B cell (primary cell): ENCODE measurements at regions not wholly inside any gene's neighbourhood (a gene's known extent, or its start where the extent isn't known, plus 50 kb on each side); places are given as distances from the start of the nearest gene placed in this dataset.

Source experiments
- ATAC-seq: fragments of 200-7000 bp; cut with Tn5 transposase; one replicate; pipeline ENCODE4 v1.10.0; 2021; ENCODE audit warnings: low read depth, mild to moderate bottlenecking, moderate number of reproducible peaks, moderate library complexity
- CTCF ChIA-PET: fragments of 350-600 bp; sonication (Branson Sonifier 250); formaldehyde crosslinking; loops from one replicate; lab custom pipeline; 2021; ENCODE audit warnings: antibody characterized with exemption, inconsistent platforms; lab: Charles Lee
- POLR2A ChIA-PET: fragments of 350-600 bp; sonication (Branson Sonifier 250); formaldehyde crosslinking; loops from one replicate; lab custom pipeline; 2021; ENCODE audit warnings: antibody characterized with exemption; lab: Charles Lee
- DNase-seq: peaks from one replicate; pipeline ENCODE4 v3.0.0; 2013
- H2AFZ ChIP-seq: 2 replicates; pipeline ENCODE4 v1.6.1; 2012; ENCODE audit warnings: mild to moderate bottlenecking, low read depth, low read length; ENCODE audit not compliant: insufficient read depth, poor library complexity, severe bottlenecking
- H3K27ac ChIP-seq, 2 donors: 1 replicate in 1 of 2; 2 replicates in 1 of 2; pipeline ENCODE4 v1.5.1; 2012 to 2013; ENCODE audit warnings: low read length in 2 of 2, mild to moderate bottlenecking in 2 of 2, moderate library complexity in 1 of 2
- H3K27me3 ChIP-seq, 4 experiments: fragments of 200-600 bp in 1 of 4; sonication (generic) in 1 of 4; replicated peaks in 1 of 4; 1 replicate in 2 of 4; 2 replicates in 2 of 4; pipeline versions ENCODE4 v1.6.1 to v1.7.0; 2013 to 2016; ENCODE audit warnings: low read length in 3 of 4, mild to moderate bottlenecking in 2 of 4, mixed read lengths in 1 of 4, moderate library complexity in 1 of 4; ENCODE audit not compliant: insufficient read depth in 4 of 4, control insufficient read depth in 3 of 4; ENCODE audit errors: control extremely low read depth in 1 of 4
- H3K36me3 ChIP-seq, 2 experiments: replicated peaks in 1 of 2; 1 replicate in 1 of 2; 2 replicates in 1 of 2; pipeline versions ENCODE4 v1.6.1 to v1.7.1; 2013; ENCODE audit warnings: low read length in 1 of 2; ENCODE audit not compliant: insufficient read depth in 2 of 2, control insufficient read depth in 1 of 2; ENCODE audit errors: control extremely low read depth in 1 of 2, extremely low read depth in 1 of 2
- H3K4me1 ChIP-seq, 2 donors: fragments of 200-600 bp in 1 of 2; sonication (generic) in 1 of 2; 1 replicate in 1 of 2; 2 replicates in 1 of 2; pipeline versions ENCODE4 v1.5.1 to v1.6.1; 2013 to 2017; ENCODE audit warnings: low read length in 2 of 2; ENCODE audit not compliant: control insufficient read depth in 2 of 2, insufficient read depth in 2 of 2
- H3K4me2 ChIP-seq: replicated peaks from 2 replicates; pipeline ENCODE3; 2012; ENCODE audit warnings: mild to moderate bottlenecking, low read depth, low read length; ENCODE audit not compliant: poor library complexity, severe bottlenecking
- H3K4me3 ChIP-seq, 5 experiments: fragments of 200-600 bp in 1 of 5; sonication (generic) in 1 of 5; 1 replicate in 3 of 5; 2 replicates in 2 of 5; pipeline versions ENCODE4 v1.5.1 to v1.7.0; 2011 to 2016; ENCODE audit warnings: low read length in 4 of 5, mild to moderate bottlenecking in 4 of 5, low read depth in 2 of 5, control low read depth in 1 of 5, moderate library complexity in 1 of 5; ENCODE audit not compliant: insufficient read depth in 1 of 5; ENCODE audit errors: control extremely low read depth in 1 of 5, extremely low read depth in 1 of 5
- H3K79me2 ChIP-seq: fragments of 200-600 bp; sonication (generic); one replicate; pipeline ENCODE4 v1.6.0; 2016; ENCODE audit warnings: low read length; ENCODE audit not compliant: control insufficient read depth, insufficient read depth
- H3K9ac ChIP-seq: fragments of 200-600 bp; sonication (generic); 2 replicates; pipeline ENCODE4 v1.6.1; 2017; ENCODE audit warnings: mild to moderate bottlenecking, low read length, moderate library complexity
- H3K9me3 ChIP-seq, 3 donors: one replicate each; pipeline versions ENCODE4 v1.6.1 to v1.7.1; 2013; ENCODE audit warnings: low read length in 2 of 3; ENCODE audit not compliant: control insufficient read depth in 2 of 3, insufficient read depth in 1 of 3; ENCODE audit errors: control extremely low read depth in 1 of 3
- H4K20me1 ChIP-seq: 2 replicates; pipeline ENCODE4 v1.6.0; 2012; ENCODE audit warnings: mild to moderate bottlenecking, low read length; ENCODE audit not compliant: insufficient read depth, control insufficient read depth, poor library complexity, severe bottlenecking
- H3K27ac Mint-ChIP-seq: one replicate; pipeline ENCODE4 v1.8.0; 2021; ENCODE audit warnings: mixed read lengths
- H3K27me3 Mint-ChIP-seq: one replicate; pipeline ENCODE4 v1.8.0; 2021; ENCODE audit warnings: mixed read lengths
- H3K4me1 Mint-ChIP-seq: one replicate; pipeline ENCODE4 v1.8.0; 2021; ENCODE audit warnings: mixed read lengths
- H3K4me3 Mint-ChIP-seq: one replicate; pipeline ENCODE4 v1.8.0; 2021; ENCODE audit warnings: mixed read lengths
- H3K9me3 Mint-ChIP-seq: one replicate; pipeline ENCODE4 v1.8.0; 2022; ENCODE audit warnings: mixed read lengths; ENCODE audit not compliant: insufficient read depth
- EZH2 ChIP-seq: IDR thresholded peaks from 2 replicates; pipeline ENCODE4 v1.6.1; 2012; ENCODE audit warnings: borderline replicate concordance, low read depth, mild to moderate bottlenecking, moderate library complexity, low read length; ENCODE audit not compliant: insufficient read depth, poor library complexity, severe bottlenecking
- WGBS: methylation state at CpG from one replicate; pipeline ENCODE4 v1.1.5; 2013; ENCODE audit warnings: missing lambda C conversion rate; ENCODE audit not compliant: insufficient coverage; 5-methylcytosine and 5-hydroxymethylcytosine counted together
- intact Hi-C: fragments of 100-400 bp; cut with micrococcal nuclease; formaldehyde crosslinking; loops from one replicate; pipeline ENCODE4 v1.10.0; 2022
- TF ChIP-seq, protein P1 (sequence below): fragments of 200-600 bp; IDR thresholded peaks from one replicate; pipeline ENCODE4 v1.8.0; 2022; ENCODE audit warnings: antibody characterized with exemption, mild to moderate bottlenecking

DNA sequence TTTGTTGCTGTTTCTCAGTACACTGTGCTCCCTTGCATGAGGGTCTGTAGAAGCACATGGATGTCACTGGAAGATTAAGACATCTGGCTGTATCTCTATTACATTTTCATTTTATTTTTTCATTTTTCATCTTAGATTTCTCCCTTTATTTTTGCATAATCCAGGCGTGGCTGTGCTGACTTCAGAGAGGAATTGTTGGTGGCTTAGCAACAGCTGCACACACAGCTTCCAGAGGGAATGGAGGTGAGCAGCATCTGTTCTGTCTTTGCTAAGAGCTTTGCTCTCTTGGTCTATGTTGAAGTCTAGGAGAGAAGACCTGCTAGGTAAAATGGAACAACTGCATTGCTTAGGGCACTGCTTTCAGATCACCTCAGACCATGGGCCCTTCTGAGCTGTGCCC lies 254.4 kb upstream of the SP4 start:
- H3K27me3 ChIP-seq: peaks cover 0 to 2% (median 0%) of the 10 kb centered on the region in 4 experiments
- no peak overlapping the region for H3K27ac Mint-ChIP-seq
- H3K4me1 Mint-ChIP-seq: peaks cover 4% of the 10 kb centered on the region
- H3K27ac ChIP-seq: no peak overlapping the region
- no peaks in the 10 kb centered on the region for H3K9me3 Mint-ChIP-seq
- POLR2A ChIA-PET: no interaction called here
- H3K4me2 ChIP-seq: no peak overlapping the region
- H4K20me1 ChIP-seq: no peaks in the 10 kb centered on the region
- H2AFZ ChIP-seq: no peak overlapping the region
- H3K79me2 ChIP-seq: no peaks in the 10 kb centered on the region
- H3K4me3 Mint-ChIP-seq: no peak overlapping the region
- ATAC-seq (no peak), DNase-seq (no peak)
- TF ChIP-seq, protein P1, sequence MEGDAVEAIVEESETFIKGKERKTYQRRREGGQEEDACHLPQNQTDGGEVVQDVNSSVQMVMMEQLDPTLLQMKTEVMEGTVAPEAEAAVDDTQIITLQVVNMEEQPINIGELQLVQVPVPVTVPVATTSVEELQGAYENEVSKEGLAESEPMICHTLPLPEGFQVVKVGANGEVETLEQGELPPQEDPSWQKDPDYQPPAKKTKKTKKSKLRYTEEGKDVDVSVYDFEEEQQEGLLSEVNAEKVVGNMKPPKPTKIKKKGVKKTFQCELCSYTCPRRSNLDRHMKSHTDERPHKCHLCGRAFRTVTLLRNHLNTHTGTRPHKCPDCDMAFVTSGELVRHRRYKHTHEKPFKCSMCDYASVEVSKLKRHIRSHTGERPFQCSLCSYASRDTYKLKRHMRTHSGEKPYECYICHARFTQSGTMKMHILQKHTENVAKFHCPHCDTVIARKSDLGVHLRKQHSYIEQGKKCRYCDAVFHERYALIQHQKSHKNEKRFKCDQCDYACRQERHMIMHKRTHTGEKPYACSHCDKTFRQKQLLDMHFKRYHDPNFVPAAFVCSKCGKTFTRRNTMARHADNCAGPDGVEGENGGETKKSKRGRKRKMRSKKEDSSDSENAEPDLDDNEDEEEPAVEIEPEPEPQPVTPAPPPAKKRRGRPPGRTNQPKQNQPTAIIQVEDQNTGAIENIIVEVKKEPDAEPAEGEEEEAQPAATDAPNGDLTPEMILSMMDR: no peak
- TF ChIP-seq EZH2: no peak
- CTCF ChIA-PET: no interaction called here
- H3K4me3 ChIP-seq: no peak overlapping the region
- H3K4me1 ChIP-seq: no peaks in the 10 kb centered on the region
- H3K9me3 ChIP-seq: no peaks in the 10 kb centered on the region
- H3K27me3 Mint-ChIP-seq: peaks cover 28% of the 10 kb centered on the region
- no peak overlapping the region for H3K9ac ChIP-seq
- 80% methylated on average over 1 of the region's 1 CpG for WGBS
- H3K36me3 ChIP-seq: no peaks in the 10 kb centered on the region
- intact Hi-C loops: no loop called here

DNA sequence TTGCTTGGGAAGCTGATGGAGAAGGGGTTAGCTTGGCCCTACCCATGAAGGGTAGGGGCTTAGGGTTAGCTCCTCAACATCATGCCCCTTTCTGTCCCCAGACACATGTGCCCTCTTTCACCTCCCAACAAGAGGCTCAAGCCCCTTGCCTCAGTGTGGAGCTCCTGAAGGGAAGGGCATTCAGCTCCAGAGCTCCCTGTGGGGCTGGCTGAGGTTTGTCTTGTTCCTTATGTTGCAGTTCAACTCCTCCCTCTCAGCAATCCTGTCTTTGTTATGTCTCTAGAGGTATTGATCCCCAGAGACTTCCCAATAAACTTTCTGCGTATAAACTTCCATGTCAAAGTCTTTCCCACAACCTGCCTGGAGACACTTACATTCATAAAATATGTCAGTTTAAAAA lies 252.2 kb upstream of the SP4 start:
- no peak overlapping the region for H3K4me3 Mint-ChIP-seq
- ChIA-PET POLR2A (no interaction called here), CTCF (no interaction called here)
- DNase-seq (no peak), ATAC-seq (no peak)
- no peaks in the 10 kb centered on the region for H3K79me2 ChIP-seq
- H3K4me3 ChIP-seq: no peak overlapping the region
- no CpG with 5 or more reads among the region's 1 CpG for WGBS
- H3K27ac Mint-ChIP-seq: no peak overlapping the region
- H3K27ac ChIP-seq: no peak overlapping the region
- H3K9me3 Mint-ChIP-seq: peaks cover 2% of the 10 kb centered on the region
- H4K20me1 ChIP-seq: no peaks in the 10 kb centered on the region
- H3K27me3 ChIP-seq: no peaks in the 10 kb centered on the region
- no peaks in the 10 kb centered on the region for H3K4me1 Mint-ChIP-seq
- H3K4me1 ChIP-seq: no peaks in the 10 kb centered on the region
- intact Hi-C loops: no loop called here
- H3K27me3 Mint-ChIP-seq: peaks cover 17% of the 10 kb centered on the region
- no peaks in the 10 kb centered on the region for H3K9me3 ChIP-seq
- H3K9ac ChIP-seq: no peak overlapping the region
- H3K36me3 ChIP-seq: no peaks in the 10 kb centered on the region
- H2AFZ ChIP-seq: no peak overlapping the region
- H3K4me2 ChIP-seq: no peak overlapping the region
- TF ChIP-seq EZH2: no peak
- TF ChIP-seq, protein P1: no peak
